C4-2B (cell line): ENCODE measurements at regions not wholly inside any gene's neighbourhood (a gene's known extent, or its start where the extent isn't known, plus 50 kb on each side); places are given as distances from the start of the nearest gene placed in this dataset.

ENCODE experiments used
- CTCF ChIP-seq: fragments of 450-650 bp; conservative IDR thresholded peaks from 2 replicates; pipeline ENCODE4 v1.5.1; 2017; ENCODE audit warnings: mild to moderate bottlenecking
- ZFX ChIP-seq: fragments of 450-650 bp; IDR thresholded peaks from 2 replicates; pipeline ENCODE4 v1.6.1; 2017

GRCh38 chr22:49269928-49270327 is 557.7 kb downstream of the BRD1 start:
- no peak for TF ChIP-seq ZFX
- no peak for TF ChIP-seq CTCF
